Common myeloid progenitor, CD34-positive (primary cell): ENCODE measurements at regions not wholly inside any gene's neighbourhood (a gene's known extent, or its start where the extent isn't known, plus 50 kb on each side); places are given as distances from the start of the nearest gene placed in this dataset.

Source experiments
- CTCF ChIA-PET: fragments of 350-600 bp; sonication (Branson Sonifier 250); formaldehyde crosslinking; loops from one replicate; lab custom pipeline; 2021; ENCODE audit warnings: antibody characterized with exemption; lab: Charles Lee
- POLR2A ChIA-PET: fragments of 350-600 bp; sonication (Branson Sonifier 250); formaldehyde crosslinking; loops from one replicate; lab custom pipeline; 2021; ENCODE audit warnings: antibody characterized with exemption; lab: Charles Lee
- DNase-seq, 3 donors: peaks; one replicate each; pipeline versions ENCODE4 v3.0.0 to v3.0.0-alpha.2; 2013
- H3K27ac ChIP-seq, 2 experiments: 1 replicate in 1 of 2; 2 replicates in 1 of 2; pipeline ENCODE4 v1.7.0; 2013; ENCODE audit warnings: inconsistent platforms in 2 of 2, low read length in 2 of 2, mild to moderate bottlenecking in 2 of 2, low read depth in 1 of 2, moderate library complexity in 1 of 2; ENCODE audit not compliant: severe bottlenecking in 2 of 2, insufficient read depth in 1 of 2, poor library complexity in 1 of 2
- H3K27me3 ChIP-seq, 5 experiments: replicated peaks in 2 of 5; 1 replicate in 3 of 5; 2 replicates in 2 of 5; pipeline versions ENCODE4 v1.6.1 to v1.7.0; 2013; ENCODE audit warnings: low read length in 4 of 5, mild to moderate bottlenecking in 2 of 5, moderate library complexity in 2 of 5, inconsistent platforms in 1 of 5; ENCODE audit not compliant: insufficient read depth in 5 of 5, control insufficient read depth in 4 of 5
- H3K36me3 ChIP-seq, 4 experiments: 1 replicate in 2 of 4; 2 replicates in 2 of 4; pipeline versions ENCODE4 v1.6.1 to v1.7.0; 2013; ENCODE audit warnings: low read length in 3 of 4, control low read depth in 1 of 4, mild to moderate bottlenecking in 1 of 4; ENCODE audit not compliant: control insufficient read depth in 4 of 4, insufficient read depth in 4 of 4
- H3K4me1 ChIP-seq, 4 experiments: 1 replicate in 3 of 4; 2 replicates in 1 of 4; pipeline versions ENCODE4 v1.6.1 to v1.7.1; 2013; ENCODE audit warnings: low read length in 3 of 4, mild to moderate bottlenecking in 3 of 4, control low read depth in 1 of 4, inconsistent platforms in 1 of 4, moderate library complexity in 1 of 4; ENCODE audit not compliant: control insufficient read depth in 4 of 4, insufficient read depth in 4 of 4; ENCODE audit errors: control extremely low read depth in 1 of 4
- H3K4me3 ChIP-seq, 7 experiments: 1 replicate in 4 of 7; 2 replicates in 3 of 7; pipeline versions ENCODE4 v1.5.1 to v1.7.0; 2013; ENCODE audit warnings: mild to moderate bottlenecking in 7 of 7, low read length in 6 of 7, moderate library complexity in 6 of 7, inconsistent platforms in 2 of 7, low read depth in 2 of 7, control low read depth in 1 of 7; ENCODE audit not compliant: insufficient read depth in 4 of 7, control insufficient read depth in 1 of 7; ENCODE audit errors: extremely low read depth in 1 of 7
- H3K9me3 ChIP-seq, 5 experiments: 1 replicate in 4 of 5; 2 replicates in 1 of 5; pipeline versions ENCODE4 v1.6.1 to v1.7.1; 2013; ENCODE audit warnings: low read length in 4 of 5, mild to moderate bottlenecking in 2 of 5, inconsistent platforms in 1 of 5, low read depth in 1 of 5, moderate library complexity in 1 of 5; ENCODE audit not compliant: control insufficient read depth in 4 of 5, insufficient read depth in 2 of 5; ENCODE audit errors: control extremely low read depth in 1 of 5
- WGBS: methylation state at CpG from one replicate; pipeline ENCODE4 v1.1.5; 2013; ENCODE audit not compliant: insufficient coverage; 5-methylcytosine and 5-hydroxymethylcytosine counted together

GRCh38 chrX:95117556-95117955 is 1443.5 kb downstream of the FAM133A start:
- no peak overlapping the region for H3K27ac ChIP-seq
- no peaks in the 10 kb centered on the region for H3K9me3 ChIP-seq
- ChIA-PET CTCF (no interaction called here), POLR2A (no interaction called here)
- H3K4me1 ChIP-seq = no peaks in the 10 kb centered on the region
- no peak overlapping the region for H3K4me3 ChIP-seq
- H3K27me3 ChIP-seq = no peaks in the 10 kb centered on the region
- no peak for DNase-seq
- no peaks in the 10 kb centered on the region for H3K36me3 ChIP-seq

DNA sequence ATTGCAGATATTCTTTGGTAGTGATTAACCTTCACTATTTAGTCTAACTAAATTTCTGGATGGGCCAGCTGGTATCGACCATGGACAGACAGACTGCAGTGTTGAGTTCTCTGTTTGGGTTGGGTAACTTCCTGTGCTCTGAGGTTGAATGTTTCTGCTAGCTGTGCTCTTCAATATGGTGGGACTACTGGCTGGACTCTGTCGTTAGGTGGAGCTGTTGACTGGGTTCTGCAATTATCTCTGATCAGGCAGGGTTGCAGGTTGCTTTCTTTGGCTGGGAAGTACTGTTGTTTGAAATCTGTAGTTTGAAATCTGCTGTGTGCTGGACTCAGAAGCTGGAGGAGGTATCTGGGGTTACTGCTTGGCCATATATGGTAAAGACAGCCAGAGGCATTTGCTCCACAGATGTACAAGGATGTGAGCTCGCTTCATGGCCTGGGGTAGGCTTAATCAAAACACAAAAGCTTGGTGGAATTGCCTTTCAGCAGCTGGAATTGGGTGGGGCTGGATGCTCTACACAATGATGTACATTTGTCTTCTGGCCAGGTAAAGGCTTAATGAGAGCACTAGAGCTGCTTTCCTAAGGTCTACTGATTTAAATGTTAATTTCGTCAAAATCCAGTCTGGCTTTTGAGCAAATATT is 1472.0 kb downstream of the FAM133A start:
- no peaks in the 10 kb centered on the region for H3K36me3 ChIP-seq
- H3K4me1 ChIP-seq = no peaks in the 10 kb centered on the region
- CTCF ChIA-PET = no interaction called here
- no peaks in the 10 kb centered on the region for H3K9me3 ChIP-seq
- no peak overlapping the region for H3K27ac ChIP-seq
- no peak for DNase-seq
- H3K4me3 ChIP-seq = no peak overlapping the region
- POLR2A ChIA-PET = no interaction called here
- H3K27me3 ChIP-seq = no peaks in the 10 kb centered on the region
- 80% methylated on average over 3 of the region's 4 CpGs for WGBS

GRCh38 chrX:95152810-95153209 is 1478.8 kb downstream of the FAM133A start:
- H3K27ac ChIP-seq = no peak overlapping the region
- peaks cover 0 to 2% (median 0%) of the 10 kb centered on the region in 5 experiments for H3K27me3 ChIP-seq
- no peaks in the 10 kb centered on the region for H3K9me3 ChIP-seq
- POLR2A ChIA-PET = no interaction called here
- CTCF ChIA-PET = no interaction called here
- WGBS = 92% methylated on average over 4 of the region's 4 CpGs
- no peak for DNase-seq
- H3K4me1 ChIP-seq = no peaks in the 10 kb centered on the region
- no peaks in the 10 kb centered on the region for H3K36me3 ChIP-seq
- H3K4me3 ChIP-seq = no peak overlapping the region

DNA sequence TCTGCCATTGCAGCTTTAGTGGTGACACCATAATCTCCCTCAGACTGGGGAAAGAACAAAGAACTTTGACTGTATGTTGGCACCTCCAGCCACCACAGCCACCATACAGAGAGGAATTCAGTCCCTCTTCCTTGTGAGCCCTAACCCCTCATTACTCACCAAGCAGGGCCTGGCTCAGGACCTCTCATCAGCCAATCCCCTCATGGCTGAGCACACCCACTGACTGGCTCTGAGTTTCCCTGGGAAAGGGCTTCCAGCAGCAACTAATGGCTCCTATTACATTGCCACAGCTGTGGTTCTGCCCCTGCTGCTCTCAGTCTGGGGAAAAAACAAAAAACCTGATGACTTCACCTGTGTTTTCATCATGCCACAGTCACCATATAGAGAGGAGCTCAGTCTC is 1482.6 kb downstream of the FAM133A start:
- Histone ChIP-seq H3K4me3 (no peak overlapping the region), H3K27ac (no peak overlapping the region), H3K9me3 (no peaks in the 10 kb centered on the region), H3K4me1 (no peaks in the 10 kb centered on the region), H3K36me3 (no peaks in the 10 kb centered on the region), H3K27me3 (peaks cover 0 to 2% (median 0%) of the 10 kb centered on the region in 5 experiments)
- no peak for DNase-seq
- CTCF ChIA-PET = no interaction called here
- POLR2A ChIA-PET = no interaction called here
